SK-N-SH treated with all-trans-retinoic acid at 6 μM for 48 hours (cell line): ENCODE measurements at regions not wholly inside any gene's neighbourhood (a gene's known extent, or its start where the extent isn't known, plus 50 kb on each side); places are given as distances from the start of the nearest gene placed in this dataset.

Experiments used
- ATAC-seq: fragments of 200-7000 bp; cut with Tn5 transposase; 3 replicates; pipeline ENCODE4 v1.9.1; 2020; ENCODE audit warnings: mild to moderate bottlenecking, moderate library complexity
- ARNTL ChIP-seq: fragments of 450-650 bp; formaldehyde crosslinking; IDR thresholded peaks from 2 replicates; pipeline ENCODE4 v1.5.0; 2020; ENCODE audit warnings: low read depth, mild to moderate bottlenecking, moderate library complexity, borderline replicate concordance
- BACH2 ChIP-seq: fragments of 250-450 bp; sonication (Bioruptor Pico); IDR thresholded peaks from 2 replicates; pipeline ENCODE4 v1.9.0; 2021; ENCODE audit warnings: mild to moderate bottlenecking, borderline replicate concordance
- CSDC2 ChIP-seq: fragments of 250-450 bp; sonication (Bioruptor Pico); IDR thresholded peaks from 2 replicates; pipeline ENCODE4 v1.5.0; 2020; ENCODE audit warnings: mild to moderate bottlenecking, moderate library complexity
- GLIS3 ChIP-seq: fragments of 250-450 bp; sonication (Bioruptor Pico); IDR thresholded peaks from 2 replicates; pipeline ENCODE4 v1.5.0; 2020; ENCODE audit warnings: mild to moderate bottlenecking, moderate library complexity
- ISL1 ChIP-seq: fragments of 250-450 bp; sonication (Bioruptor Pico); IDR thresholded peaks from 2 replicates; pipeline ENCODE4 v2.1.2; 2022; ENCODE audit warnings: mild to moderate bottlenecking, moderate library complexity
- RARB ChIP-seq: fragments of 250-450 bp; sonication (Bioruptor Pico); IDR thresholded peaks from 2 replicates; pipeline ENCODE4 v1.8.0; 2021; ENCODE audit warnings: mild to moderate bottlenecking, moderate library complexity
- SNAI2 ChIP-seq: fragments of 250-450 bp; sonication (Bioruptor Pico); IDR thresholded peaks from 2 replicates; pipeline ENCODE4 v1.5.0; 2020; ENCODE audit warnings: mild to moderate bottlenecking, moderate library complexity
- TOX ChIP-seq: fragments of 250-450 bp; sonication (Bioruptor Pico); IDR thresholded peaks from 2 replicates; pipeline ENCODE4 v1.8.0; 2021; ENCODE audit warnings: mild to moderate bottlenecking, moderate library complexity, borderline replicate concordance
- ZFP3 ChIP-seq: fragments of 250-450 bp; sonication (Bioruptor Pico); IDR thresholded peaks from 2 replicates; pipeline ENCODE4 v1.5.0; 2020; ENCODE audit warnings: mild to moderate bottlenecking, moderate library complexity
- ZNF565 ChIP-seq: fragments of 450-650 bp; formaldehyde crosslinking; conservative IDR thresholded peaks from 2 replicates; pipeline ENCODE4 v1.5.0; 2020; ENCODE audit warnings: low read depth, mild to moderate bottlenecking, moderate library complexity
- TF ChIP-seq, protein P1 (sequence below): fragments of 250-450 bp; sonication (Bioruptor Pico); IDR thresholded peaks from 2 replicates; pipeline ENCODE4 v1.8.0; 2020; ENCODE audit warnings: mild to moderate bottlenecking, moderate library complexity, borderline replicate concordance
- TF ChIP-seq, protein P2 (sequence below): fragments of 250-450 bp; sonication (Bioruptor Pico); IDR thresholded peaks from 2 replicates; pipeline ENCODE4 v1.5.0; 2020; ENCODE audit warnings: mild to moderate bottlenecking, moderate library complexity
- TF ChIP-seq, protein P3 (sequence below): fragments of 250-450 bp; sonication (Bioruptor Pico); IDR thresholded peaks from 2 replicates; pipeline ENCODE4 v1.5.1; 2020; ENCODE audit warnings: low read depth, mild to moderate bottlenecking, moderate library complexity
- TF ChIP-seq, protein P4 (sequence below): fragments of 250-450 bp; sonication (Bioruptor Pico); IDR thresholded peaks from 2 replicates; pipeline ENCODE4 v1.5.1; 2021; ENCODE audit warnings: mild to moderate bottlenecking, moderate library complexity

DNA sequence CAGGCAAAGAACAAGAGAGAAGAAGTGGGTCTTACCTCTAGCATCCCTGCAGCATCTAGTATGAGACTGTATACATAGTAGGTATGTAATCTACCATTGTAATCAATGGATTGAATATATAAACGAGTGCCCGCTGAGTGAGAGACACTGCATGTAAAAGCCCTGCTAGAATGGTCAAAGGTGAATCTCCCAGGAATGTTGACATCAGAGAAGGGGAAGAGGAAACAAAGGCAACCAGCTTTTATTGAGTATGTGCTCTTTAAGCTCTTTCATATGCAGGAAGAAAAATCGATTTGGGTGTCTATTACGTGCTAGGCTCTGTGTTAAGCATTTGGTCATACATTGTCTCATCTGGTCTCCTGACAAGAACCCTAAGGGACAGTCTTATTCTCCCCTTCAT is 91.9 kb upstream of the KLHL13 start:
- no peak for TF ChIP-seq ISL1 (CRISPR knock-in tag)
- TF ChIP-seq CSDC2 = no peak
- TF ChIP-seq, protein P1, sequence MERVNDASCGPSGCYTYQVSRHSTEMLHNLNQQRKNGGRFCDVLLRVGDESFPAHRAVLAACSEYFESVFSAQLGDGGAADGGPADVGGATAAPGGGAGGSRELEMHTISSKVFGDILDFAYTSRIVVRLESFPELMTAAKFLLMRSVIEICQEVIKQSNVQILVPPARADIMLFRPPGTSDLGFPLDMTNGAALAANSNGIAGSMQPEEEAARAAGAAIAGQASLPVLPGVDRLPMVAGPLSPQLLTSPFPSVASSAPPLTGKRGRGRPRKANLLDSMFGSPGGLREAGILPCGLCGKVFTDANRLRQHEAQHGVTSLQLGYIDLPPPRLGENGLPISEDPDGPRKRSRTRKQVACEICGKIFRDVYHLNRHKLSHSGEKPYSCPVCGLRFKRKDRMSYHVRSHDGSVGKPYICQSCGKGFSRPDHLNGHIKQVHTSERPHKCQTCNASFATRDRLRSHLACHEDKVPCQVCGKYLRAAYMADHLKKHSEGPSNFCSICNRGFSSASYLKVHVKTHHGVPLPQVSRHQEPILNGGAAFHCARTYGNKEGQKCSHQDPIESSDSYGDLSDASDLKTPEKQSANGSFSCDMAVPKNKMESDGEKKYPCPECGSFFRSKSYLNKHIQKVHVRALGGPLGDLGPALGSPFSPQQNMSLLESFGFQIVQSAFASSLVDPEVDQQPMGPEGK (CRISPR knock-in tag) = no peak
- no peak for TF ChIP-seq GLIS3 (CRISPR knock-in tag)
- TF ChIP-seq, protein P2, sequence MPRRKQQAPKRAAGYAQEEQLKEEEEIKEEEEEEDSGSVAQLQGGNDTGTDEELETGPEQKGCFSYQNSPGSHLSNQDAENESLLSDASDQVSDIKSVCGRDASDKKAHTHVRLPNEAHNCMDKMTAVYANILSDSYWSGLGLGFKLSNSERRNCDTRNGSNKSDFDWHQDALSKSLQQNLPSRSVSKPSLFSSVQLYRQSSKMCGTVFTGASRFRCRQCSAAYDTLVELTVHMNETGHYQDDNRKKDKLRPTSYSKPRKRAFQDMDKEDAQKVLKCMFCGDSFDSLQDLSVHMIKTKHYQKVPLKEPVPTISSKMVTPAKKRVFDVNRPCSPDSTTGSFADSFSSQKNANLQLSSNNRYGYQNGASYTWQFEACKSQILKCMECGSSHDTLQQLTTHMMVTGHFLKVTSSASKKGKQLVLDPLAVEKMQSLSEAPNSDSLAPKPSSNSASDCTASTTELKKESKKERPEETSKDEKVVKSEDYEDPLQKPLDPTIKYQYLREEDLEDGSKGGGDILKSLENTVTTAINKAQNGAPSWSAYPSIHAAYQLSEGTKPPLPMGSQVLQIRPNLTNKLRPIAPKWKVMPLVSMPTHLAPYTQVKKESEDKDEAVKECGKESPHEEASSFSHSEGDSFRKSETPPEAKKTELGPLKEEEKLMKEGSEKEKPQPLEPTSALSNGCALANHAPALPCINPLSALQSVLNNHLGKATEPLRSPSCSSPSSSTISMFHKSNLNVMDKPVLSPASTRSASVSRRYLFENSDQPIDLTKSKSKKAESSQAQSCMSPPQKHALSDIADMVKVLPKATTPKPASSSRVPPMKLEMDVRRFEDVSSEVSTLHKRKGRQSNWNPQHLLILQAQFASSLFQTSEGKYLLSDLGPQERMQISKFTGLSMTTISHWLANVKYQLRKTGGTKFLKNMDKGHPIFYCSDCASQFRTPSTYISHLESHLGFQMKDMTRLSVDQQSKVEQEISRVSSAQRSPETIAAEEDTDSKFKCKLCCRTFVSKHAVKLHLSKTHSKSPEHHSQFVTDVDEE (CRISPR knock-in tag) = no peak
- no peak for ATAC-seq

DNA sequence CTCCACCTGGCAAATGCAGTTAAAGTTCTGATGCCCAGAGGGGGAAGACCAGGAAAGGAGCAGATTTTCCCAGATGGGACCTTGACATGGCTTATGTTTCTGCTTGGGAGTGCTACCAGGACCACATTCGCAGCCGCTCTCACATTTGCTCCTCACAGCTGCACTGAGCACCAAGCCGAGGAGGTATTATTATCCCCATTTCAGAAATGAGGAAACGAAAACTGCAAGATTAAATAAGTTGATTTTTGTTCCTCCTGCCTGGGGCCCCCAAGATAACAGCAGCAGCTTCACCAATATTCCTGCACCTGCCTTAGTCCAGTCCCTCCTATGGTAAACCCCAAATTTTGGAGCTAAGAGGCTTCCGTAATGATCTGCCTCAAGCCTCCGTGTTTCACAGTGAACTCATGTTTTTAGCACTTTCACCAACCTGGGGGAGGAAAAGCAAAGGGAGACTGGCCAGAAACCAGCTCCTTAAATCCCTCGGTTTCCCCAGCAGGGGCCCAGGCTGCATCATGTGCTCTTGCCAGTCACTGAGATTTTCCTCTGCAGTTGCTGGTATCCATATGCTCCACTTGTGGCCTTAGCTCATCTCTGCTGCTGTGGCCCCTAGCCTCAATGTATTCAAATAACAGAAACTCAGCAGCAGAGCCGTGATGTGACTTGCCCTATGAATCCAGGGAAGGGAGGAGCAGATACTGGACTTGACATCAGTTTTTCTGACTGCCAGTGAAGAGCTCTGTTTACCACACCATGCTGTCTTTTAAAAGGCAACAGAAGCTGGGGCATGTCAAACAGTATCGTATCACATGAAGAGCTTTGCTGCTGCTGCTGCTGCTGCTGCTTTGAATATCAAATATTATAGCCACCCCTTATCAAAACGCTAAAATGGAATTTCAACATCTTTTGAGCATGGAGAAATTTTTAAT is 95.5 kb upstream of the KLHL13 start:
- no peak for TF ChIP-seq TOX (CRISPR knock-in tag)
- no peak for TF ChIP-seq SNAI2 (CRISPR knock-in tag)
- no peak for TF ChIP-seq ZFP3 (CRISPR knock-in tag)
- TF ChIP-seq, protein P1 (CRISPR knock-in tag) = no peak
- TF ChIP-seq, protein P2 (CRISPR knock-in tag) = no peak
- TF ChIP-seq, protein P3, sequence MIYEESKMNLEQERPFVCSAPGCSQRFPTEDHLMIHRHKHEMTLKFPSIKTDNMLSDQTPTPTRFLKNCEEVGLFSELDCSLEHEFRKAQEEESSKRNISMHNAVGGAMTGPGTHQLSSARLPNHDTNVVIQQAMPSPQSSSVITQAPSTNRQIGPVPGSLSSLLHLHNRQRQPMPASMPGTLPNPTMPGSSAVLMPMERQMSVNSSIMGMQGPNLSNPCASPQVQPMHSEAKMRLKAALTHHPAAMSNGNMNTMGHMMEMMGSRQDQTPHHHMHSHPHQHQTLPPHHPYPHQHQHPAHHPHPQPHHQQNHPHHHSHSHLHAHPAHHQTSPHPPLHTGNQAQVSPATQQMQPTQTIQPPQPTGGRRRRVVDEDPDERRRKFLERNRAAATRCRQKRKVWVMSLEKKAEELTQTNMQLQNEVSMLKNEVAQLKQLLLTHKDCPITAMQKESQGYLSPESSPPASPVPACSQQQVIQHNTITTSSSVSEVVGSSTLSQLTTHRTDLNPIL (CRISPR knock-in tag) = no peak
- no peak for TF ChIP-seq ISL1 (CRISPR knock-in tag)
- TF ChIP-seq BACH2 (CRISPR knock-in tag) = no peak
- TF ChIP-seq, protein P4, sequence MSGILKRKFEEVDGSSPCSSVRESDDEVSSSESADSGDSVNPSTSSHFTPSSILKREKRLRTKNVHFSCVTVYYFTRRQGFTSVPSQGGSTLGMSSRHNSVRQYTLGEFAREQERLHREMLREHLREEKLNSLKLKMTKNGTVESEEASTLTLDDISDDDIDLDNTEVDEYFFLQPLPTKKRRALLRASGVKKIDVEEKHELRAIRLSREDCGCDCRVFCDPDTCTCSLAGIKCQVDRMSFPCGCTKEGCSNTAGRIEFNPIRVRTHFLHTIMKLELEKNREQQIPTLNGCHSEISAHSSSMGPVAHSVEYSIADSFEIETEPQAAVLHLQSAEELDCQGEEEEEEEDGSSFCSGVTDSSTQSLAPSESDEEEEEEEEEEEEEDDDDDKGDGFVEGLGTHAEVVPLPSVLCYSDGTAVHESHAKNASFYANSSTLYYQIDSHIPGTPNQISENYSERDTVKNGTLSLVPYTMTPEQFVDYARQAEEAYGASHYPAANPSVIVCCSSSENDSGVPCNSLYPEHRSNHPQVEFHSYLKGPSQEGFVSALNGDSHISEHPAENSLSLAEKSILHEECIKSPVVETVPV (CRISPR knock-in tag) = no peak
- TF ChIP-seq GLIS3 (CRISPR knock-in tag) = no peak
- TF ChIP-seq ZNF565 (CRISPR knock-in tag) = no peak
- peak; percentile 31 for ATAC-seq

DNA sequence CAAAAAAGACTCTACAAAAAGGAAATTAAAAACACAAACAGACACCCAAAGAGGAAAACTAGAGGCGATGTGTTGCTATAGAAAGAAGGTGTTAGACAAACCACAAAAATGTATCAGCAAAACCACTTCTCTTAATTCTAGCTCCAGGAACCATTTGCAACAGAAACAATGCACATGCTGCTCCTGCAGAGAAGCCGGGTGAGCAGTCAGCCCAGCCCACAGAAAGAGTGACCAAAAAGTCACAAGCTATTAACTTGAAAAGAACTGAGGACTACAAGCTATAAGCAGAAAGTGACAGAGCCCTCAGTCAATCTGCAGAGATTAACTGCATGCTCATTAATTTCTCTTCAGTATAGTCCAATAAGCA is 96.2 kb upstream of the KLHL13 start:
- no peak for TF ChIP-seq SNAI2 (CRISPR knock-in tag)
- TF ChIP-seq RARB (CRISPR knock-in tag) = no peak
- TF ChIP-seq, protein P2 (CRISPR knock-in tag) = no peak
- no peak for TF ChIP-seq ARNTL (CRISPR knock-in tag)
- peak; percentile 13; the same call in 2 of the 3 replicates for ATAC-seq
